RWPE1 (cell line): ENCODE measurements at regions not wholly inside any gene's neighbourhood (a gene's known extent, or its start where the extent isn't known, plus 50 kb on each side); places are given as distances from the start of the nearest gene placed in this dataset.

ENCODE experiments used
- CTCF ChIA-PET: fragments of 350-600 bp; sonication (Branson Sonifier 250); formaldehyde crosslinking; extraction: SDS; loops from one replicate; lab custom pipeline; 2021; lab: Yijun Ruan, JAX
- POLR2A ChIA-PET: fragments of 400-600 bp; formaldehyde crosslinking; extraction: SDS; loops from one replicate; lab custom pipeline; 2020; ENCODE audit warnings: antibody characterized with exemption; ENCODE audit not compliant: low non-redundant PET; lab: Yijun Ruan, JAX
- DNase-seq: peaks from one replicate; pipeline ENCODE4 v3.0.0; 2012; ENCODE audit warnings: low spot score
- H3K27ac ChIP-seq: fragments of 450-650 bp; 2 replicates; pipeline ENCODE4 v1.5.1; 2017
- TF ChIP-seq, protein P1 (sequence below): fragments of 450-650 bp; conservative IDR thresholded peaks from 2 replicates; pipeline ENCODE4 v1.5.1; 2017; ENCODE audit warnings: low read depth, mild to moderate bottlenecking

- ChIA-PET POLR2A (no interaction called here), CTCF (no interaction called here)
- TF ChIP-seq, protein P1, sequence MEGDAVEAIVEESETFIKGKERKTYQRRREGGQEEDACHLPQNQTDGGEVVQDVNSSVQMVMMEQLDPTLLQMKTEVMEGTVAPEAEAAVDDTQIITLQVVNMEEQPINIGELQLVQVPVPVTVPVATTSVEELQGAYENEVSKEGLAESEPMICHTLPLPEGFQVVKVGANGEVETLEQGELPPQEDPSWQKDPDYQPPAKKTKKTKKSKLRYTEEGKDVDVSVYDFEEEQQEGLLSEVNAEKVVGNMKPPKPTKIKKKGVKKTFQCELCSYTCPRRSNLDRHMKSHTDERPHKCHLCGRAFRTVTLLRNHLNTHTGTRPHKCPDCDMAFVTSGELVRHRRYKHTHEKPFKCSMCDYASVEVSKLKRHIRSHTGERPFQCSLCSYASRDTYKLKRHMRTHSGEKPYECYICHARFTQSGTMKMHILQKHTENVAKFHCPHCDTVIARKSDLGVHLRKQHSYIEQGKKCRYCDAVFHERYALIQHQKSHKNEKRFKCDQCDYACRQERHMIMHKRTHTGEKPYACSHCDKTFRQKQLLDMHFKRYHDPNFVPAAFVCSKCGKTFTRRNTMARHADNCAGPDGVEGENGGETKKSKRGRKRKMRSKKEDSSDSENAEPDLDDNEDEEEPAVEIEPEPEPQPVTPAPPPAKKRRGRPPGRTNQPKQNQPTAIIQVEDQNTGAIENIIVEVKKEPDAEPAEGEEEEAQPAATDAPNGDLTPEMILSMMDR: no peak
- DNase-seq: no peak
- 0 out of 2 replicates have a peak overlapping the region, but pooled peaks have one; percentile 12 for H3K27ac ChIP-seq
Measured at GRCh38 chr5:74576941-74577456, 63.5 kb downstream of the ENC1 start.

GRCh38 chr5:74575741-74576538 is 64.6 kb downstream of the ENC1 start:
- TF ChIP-seq, protein P1: no peak
- H3K27ac ChIP-seq: peak overlapping the region; percentile 38; the same call in 1 of the 2 replicates
- CTCF ChIA-PET: interaction anchor here (0.6 to 0.8 kb wide), 3 partner anchors 10 to 42 kb away, joined by 3 to 6 read pairs (median 3); no protein-coding TSS in a partner anchor
- peak; percentile 96 for DNase-seq
- POLR2A ChIA-PET: no interaction called here

DNA sequence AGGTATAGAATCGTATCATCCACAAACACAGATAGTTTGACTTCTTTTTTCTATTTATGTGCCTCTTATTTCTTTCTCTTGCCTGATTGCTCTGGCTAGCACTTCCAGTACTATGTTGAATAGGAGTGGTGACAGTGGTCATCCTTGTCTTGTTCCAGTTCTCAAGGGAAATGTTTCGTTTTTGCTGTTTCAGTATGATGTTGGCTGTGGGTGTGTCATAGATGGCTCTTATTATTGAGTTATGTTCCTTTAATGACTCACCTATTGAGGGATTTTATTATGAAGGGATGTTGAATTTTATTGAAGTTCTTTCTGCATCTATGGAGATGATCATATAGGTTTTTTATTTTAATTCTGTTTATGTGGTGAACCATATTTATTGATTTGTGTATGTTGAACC is 70.3 kb downstream of the ENC1 start:
- TF ChIP-seq, protein P1: no peak
- DNase-seq: no peak
- ChIA-PET CTCF (no interaction called here), POLR2A (no interaction called here)
- H3K27ac ChIP-seq: no peak overlapping the region

- H3K27ac ChIP-seq: no peak overlapping the region
- DNase-seq: peak; percentile 30
- ChIA-PET CTCF (interaction anchor here (0.6 to 0.7 kb wide), 3 partner anchors 13 to 509 kb away, joined by 3 read pairs; partner anchors contain the start of gene ENC1), POLR2A (interaction anchor here (0.6 kb wide), 1 partner anchor 283 kb away, joined by 3 read pairs; no protein-coding TSS in a partner anchor)
- TF ChIP-seq, protein P1: no peak
Measured at GRCh38 chr5:74567411-74567995, 73.0 kb downstream of the ENC1 start.

- no peak overlapping the region for H3K27ac ChIP-seq
- POLR2A ChIA-PET: no interaction called here
- no peak for DNase-seq
- CTCF ChIA-PET: interaction anchor here (0.6 to 0.7 kb wide), 2 partner anchors 25 to 78 kb away, joined by 3 to 4 read pairs; no protein-coding TSS in a partner anchor
- TF ChIP-seq, protein P1: no peak
Measured at GRCh38 chr5:74562122-74562521, 78.4 kb downstream of the ENC1 start.

GRCh38 chr5:74560245-74560644 is 80.3 kb downstream of the ENC1 start:
- ChIA-PET CTCF (no interaction called here), POLR2A (no interaction called here)
- DNase-seq: no peak
- H3K27ac ChIP-seq: no peak overlapping the region
- TF ChIP-seq, protein P1: no peak
